GM19025 (cell line): ENCODE measurements at regions not wholly inside any gene's neighbourhood (a gene's known extent, or its start where the extent isn't known, plus 50 kb on each side); places are given as distances from the start of the nearest gene placed in this dataset.

Experiments used
- ATAC-seq: cut with Tn5 transposase; IDR thresholded peaks from one replicate; pipeline ENCODE4 v1.9.1; 2021; ENCODE audit warnings: mild to moderate bottlenecking, low read depth, moderate library complexity; ENCODE audit not compliant: unreplicated experiment

DNA sequence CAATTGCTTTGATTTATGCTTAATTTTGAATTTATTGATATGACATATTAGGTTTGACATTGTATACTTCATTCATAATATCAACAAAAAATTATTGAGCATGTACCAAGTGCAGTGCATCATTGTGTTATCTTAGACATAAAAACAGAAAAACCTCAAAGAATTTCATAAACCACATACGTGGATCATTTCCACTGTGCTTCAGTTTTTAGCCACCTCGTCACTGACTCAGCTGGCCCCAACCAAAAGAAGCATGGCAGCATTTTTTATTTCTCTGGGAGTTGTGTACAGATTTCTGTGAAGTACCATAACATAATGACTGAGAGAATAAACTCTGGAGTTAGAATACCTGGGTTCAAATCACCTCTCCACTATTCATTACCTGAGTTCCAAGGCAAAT is 95.6 kb upstream of the C1orf87 start:
- ATAC-seq: no peak

DNA sequence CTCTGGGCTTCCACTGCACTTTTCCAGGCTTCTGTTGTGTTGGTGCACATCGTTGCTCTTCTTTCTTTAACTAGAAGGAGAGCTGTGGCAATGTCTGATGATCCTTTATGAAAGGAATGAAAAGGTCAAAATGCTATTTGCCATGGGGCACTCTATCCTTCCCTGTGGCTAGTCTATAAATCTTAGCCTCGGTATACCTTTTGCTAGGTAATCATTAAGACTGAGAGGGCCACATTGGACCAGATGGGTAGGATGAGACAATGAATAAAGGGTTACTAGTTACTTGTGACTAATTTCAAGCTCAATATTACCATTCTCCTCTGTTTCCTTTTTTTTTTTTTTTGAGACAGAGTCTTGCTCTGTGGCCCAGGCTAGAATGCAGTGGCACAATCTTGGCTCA is 89.4 kb upstream of the C1orf87 start:
- no peak for ATAC-seq

GRCh38 chr1:60160141-60160540 is 86.6 kb upstream of the C1orf87 start:
- ATAC-seq: no peak

GRCh38 chr1:60156371-60156770 is 82.8 kb upstream of the C1orf87 start:
- ATAC-seq: no peak

DNA sequence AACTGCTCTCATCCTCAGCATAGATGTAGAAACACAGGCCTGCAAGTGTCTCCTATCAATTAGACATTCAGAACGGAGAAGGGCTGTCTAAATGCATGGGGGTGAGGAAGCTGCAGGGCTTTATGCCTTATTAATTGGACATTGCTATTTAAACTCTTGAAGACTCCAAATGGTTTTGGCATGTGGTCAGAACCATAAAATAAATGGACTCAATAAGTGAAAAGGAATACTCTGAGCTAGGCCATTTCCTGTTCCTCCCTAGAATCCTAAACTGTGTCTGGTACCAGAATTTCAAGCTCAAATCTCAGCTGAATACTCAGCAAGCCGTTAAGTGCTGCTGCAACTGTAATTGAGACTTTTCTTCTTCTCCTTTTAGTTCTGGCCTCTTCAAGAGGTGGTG is 80.4 kb upstream of the C1orf87 start:
- ATAC-seq: no peak

DNA sequence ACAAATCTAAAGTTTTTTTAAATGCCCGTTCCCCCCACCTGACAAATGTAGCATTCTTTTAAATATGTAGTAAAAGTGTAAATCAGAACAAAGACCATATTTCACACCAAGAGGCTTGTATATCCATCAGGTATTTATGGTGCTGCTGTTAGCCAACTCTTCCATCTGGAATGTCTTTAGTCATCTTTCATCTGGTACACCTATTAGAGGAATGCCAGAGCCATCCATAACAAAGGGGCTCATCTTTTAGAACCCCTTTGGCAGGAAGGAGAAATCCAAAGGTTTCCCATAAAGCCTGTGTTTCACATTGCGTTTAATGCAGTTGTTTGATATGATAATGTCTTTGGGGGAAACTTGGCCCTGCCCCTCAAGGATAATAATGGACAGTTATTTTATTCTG is 79.3 kb upstream of the C1orf87 start:
- no peak for ATAC-seq

GRCh38 chr1:60151311-60151710 is 77.7 kb upstream of the C1orf87 start:
- no peak for ATAC-seq

GRCh38 chr1:60149251-60149650 is 75.7 kb upstream of the C1orf87 start:
- ATAC-seq: no peak

- no peak for ATAC-seq
Observed at GRCh38 chr1:60146884-60147283, 73.3 kb upstream of the C1orf87 start.

- ATAC-seq: no peak
Observed at GRCh38 chr1:60145771-60146170, 72.2 kb upstream of the C1orf87 start.

GRCh38 chr1:60141743-60142142 is 68.2 kb upstream of the C1orf87 start:
- no peak for ATAC-seq

DNA sequence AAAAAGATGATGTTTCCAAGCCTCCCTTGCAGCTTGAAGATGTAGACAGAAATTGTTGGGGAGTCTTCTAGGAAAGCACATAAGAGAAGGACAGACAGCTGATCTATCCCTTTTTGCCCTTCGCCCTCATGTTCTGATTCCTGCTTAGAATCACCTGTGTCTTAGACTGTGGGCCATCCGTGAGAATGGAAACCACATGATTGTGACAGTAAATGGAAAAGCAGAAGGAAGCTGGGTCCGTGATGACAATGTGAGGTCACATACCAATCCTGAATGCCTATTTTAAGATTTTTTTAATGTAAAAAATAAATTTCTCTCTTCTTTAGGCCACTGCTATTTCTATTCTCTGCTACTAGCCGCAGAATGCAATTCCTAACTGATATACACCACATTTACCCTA is 67.7 kb upstream of the C1orf87 start:
- no peak for ATAC-seq

DNA sequence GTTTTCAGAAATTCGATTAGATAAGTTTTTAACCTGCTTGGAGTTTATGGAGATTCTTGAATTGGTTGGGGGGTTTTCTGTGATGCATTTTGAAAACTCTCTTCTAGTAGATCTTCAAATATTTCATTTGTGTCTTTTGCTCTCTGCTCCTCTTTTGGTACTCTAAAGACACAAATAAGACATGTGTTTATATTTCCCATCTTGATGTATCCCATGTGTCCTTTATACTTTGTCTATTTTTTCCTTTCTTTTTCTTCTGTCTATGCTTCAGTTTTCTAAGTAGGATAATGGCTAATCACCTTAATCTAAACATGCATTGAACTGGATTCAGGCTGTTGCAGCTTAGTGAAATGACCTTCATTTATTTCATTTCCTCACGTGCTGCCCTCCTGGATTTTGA is 63.8 kb upstream of the C1orf87 start:
- no peak for ATAC-seq

- no peak for ATAC-seq
Observed at GRCh38 chr1:60136395-60136794, 62.8 kb upstream of the C1orf87 start.

DNA sequence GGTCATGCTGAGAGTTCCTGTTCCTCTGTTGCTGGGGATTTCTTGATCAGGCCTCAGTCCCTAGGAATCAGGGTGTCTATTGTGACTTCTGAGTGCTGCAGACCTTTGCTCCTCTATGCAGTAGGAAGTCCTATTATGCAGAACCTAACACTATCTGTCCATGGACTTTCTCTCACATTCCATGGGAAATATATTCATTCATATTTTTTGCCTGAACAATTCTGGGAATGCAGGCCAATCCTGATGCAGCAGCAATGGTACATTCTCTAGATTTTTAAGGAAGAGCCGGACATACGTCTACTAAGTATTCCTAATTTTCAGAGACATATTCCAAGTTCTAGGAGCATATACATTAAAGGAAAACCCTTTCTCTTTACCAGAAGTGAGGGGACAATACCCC is 61.1 kb upstream of the C1orf87 start:
- ATAC-seq: no peak

DNA sequence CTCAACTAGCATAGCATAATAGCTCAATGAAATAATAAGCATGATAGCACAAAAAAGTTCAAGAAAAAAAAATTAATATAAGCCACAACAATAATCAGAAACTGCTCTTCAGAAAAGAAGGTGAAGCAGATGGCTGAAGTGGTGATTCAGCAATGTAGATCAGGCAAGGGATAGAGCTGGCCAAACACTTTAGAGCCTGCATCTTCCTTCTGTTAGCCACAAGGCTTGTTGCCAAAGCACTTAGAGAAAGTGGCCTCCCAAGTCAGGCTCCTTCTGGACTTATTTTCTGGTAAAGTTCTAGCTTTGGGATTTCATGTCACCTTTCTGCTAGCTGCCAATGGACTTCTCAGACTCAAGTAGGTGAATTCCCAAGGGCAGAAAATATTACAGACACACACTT is 60.3 kb upstream of the C1orf87 start:
- ATAC-seq: no peak

DNA sequence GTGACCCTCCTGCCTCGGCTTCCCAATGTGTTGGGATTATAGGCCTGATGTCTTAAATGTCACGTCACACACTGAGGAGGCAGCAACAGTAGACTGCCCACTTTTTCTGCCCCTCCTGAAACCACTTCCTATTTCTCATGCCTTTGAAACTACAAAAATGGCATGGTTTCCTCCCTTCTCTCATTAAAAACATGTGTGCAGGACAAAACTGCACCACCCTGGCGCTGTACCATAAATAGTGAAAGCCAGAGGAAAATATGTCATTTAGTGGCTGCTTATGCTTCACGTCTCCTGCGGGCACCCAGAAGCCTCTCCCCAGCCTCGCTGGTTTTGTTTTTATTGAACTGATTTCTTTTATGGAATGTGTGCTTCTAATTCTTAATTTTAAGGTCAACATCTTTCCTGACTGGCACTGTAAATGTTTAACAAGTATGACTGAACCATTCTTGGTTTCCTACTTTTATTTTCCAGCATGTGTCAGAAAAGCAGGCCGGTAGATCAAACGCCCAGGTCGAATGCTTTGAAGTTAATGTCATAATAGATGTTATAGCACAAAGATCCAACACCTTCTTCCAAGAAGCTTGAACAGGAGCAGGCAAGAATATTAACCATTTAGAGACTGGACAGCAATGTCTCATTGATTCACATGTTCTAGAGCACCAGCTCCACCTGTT is 59.6 kb upstream of the C1orf87 start:
- ATAC-seq: no peak

DNA sequence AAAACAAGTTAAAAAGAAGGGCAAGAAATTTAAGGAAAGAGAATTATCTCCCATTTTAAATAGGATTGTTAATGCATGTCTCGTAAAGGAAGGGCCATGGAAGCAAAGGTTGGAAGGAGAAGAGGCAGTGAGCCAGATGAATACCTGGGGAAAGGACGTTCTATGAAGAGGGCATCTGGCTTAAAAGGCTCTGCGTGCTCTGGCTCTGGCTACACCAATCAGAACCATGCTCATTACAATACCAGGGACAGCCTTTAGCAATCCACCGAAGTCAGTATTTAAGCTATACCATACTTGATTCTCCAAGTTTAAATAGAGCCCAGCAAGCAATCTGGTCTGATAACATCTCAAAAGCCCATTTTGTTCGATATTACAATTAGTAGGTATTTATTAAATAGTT is 58.5 kb upstream of the C1orf87 start:
- ATAC-seq: no peak

- ATAC-seq: no peak
Observed at GRCh38 chr1:60130703-60131102, 57.1 kb upstream of the C1orf87 start.

DNA sequence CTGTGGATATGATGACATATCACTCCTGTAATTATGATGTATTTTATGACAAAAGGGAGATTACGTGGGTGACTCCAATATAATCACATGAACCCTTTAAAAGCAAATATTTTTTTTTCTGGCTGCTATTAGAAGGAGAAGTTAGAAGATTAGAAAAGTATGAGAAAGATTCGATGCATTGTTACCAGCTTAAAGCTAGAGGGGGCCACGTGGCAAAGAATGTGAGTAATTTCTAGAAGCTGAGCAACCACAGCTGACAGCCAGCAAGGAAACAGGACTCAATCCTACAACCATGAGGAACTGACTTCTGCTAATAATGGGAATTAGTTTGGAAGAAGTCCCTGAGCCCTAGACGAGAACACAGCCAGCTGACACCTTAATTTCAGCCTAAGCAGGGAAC is 56.3 kb upstream of the C1orf87 start:
- ATAC-seq: no peak

- ATAC-seq: no peak
Observed at GRCh38 chr1:60126723-60127122, 53.2 kb upstream of the C1orf87 start.
